NCI-H460 (cell line): ENCODE measurements at regions not wholly inside any gene's neighbourhood (a gene's known extent, or its start where the extent isn't known, plus 50 kb on each side); places are given as distances from the start of the nearest gene placed in this dataset.
"Not testable (repeated sequence)": the region's sequence is repeated elsewhere in the genome, so short reads cannot be mapped to it uniquely, and the experiment has no call there.

Experiments used
- DNase-seq: peaks from one replicate; pipeline ENCODE4 v3.0.0-alpha.2; 2016; ENCODE audit warnings: low read depth; ENCODE audit errors: extremely low read depth

DNA sequence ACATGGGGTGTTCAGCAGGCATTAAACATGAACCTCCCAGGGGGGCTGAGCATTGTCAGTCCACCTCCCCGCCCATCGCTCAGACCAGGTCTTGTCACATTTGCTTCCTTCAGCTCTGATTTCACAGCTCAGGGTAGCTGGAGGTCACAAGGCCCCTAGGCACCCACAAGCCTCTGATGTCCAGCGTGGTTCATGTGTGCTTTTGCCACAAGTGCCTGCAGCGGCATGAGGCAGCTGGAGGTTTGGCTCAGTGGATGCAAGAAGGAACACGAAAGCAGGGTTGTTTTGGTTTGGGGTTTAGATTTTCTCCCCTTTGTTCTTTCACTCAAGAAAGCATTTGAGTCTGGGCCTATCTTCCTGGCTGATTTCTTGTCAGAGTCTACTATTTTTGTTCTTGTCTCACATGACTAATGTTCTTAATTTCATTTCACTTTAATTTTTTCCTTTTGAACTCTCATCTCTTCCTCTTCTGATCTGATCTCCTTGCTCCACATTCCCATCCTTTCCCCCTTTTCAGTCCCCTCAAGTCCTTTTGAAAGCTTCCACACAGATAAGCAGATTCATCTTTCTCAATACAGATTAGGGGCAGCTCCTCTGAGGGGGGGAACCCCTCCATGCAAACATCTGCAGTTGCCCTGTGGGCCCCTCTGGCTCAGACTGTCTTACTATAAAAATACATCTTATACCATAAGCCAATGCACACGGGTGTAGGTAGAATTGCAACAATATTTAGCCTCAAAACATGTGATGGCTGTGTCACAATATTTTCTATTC is 68.1 kb upstream of the CEP85L start:
- no peak for DNase-seq

DNA sequence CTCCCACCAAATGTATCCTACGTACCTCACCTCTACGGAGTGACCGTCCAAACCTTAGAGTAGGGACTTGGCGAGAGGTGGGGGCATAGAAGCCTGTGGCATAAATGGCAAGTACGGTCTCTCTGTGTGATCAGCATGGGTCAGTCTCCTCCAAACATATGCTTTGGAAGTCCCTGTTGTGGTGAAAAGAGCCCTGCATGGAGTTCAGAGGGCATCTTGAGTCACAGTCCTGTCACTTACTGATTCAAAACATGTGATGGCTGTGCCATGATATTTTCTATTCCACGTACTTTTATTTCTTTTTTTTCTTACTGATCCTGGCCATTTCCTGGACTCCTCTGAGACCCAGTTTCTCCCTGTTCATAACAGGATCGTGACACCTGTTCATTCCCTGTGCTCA is 67.5 kb upstream of the CEP85L start:
- no peak for DNase-seq

DNA sequence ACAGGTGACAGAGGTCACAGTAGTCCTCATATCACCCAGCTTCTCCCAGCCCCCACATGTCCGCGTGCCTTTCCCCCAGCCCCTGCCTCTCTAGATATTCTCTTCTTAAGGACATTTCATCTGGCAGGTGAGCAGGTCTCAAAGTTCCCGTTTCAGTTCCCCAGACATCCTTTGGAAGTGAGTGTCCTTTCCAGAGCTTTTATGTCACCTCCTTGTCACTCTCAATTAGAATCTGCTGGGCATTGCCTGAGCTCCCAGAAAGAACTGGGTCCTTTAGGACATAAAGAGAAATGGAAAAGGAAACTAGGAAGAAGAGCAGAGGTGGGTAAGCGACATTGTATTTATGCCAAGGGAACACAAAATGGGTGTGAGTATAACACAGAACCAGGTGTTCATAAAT is 66.9 kb upstream of the CEP85L start:
- no peak for DNase-seq

DNA sequence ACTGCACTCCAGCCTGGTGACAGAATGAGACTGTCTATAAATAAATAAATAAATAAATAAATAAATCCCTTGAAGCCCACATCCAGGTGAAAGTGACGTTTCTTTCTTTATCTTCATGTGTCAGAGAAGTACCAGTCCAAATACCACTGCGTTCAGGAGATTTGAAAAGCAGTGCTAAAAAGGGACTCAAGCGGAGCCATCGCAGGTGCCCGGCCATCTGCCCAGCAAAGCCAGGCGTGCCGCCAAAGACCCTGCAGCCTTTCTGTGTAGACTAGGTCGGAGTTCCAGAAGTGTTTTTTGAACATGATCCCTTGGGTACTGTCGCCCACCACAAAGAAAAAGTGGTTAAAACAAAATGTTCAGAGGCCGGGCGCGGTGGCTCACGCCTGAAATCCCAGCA is 65.7 kb upstream of the CEP85L start:
- no peak for DNase-seq

DNA sequence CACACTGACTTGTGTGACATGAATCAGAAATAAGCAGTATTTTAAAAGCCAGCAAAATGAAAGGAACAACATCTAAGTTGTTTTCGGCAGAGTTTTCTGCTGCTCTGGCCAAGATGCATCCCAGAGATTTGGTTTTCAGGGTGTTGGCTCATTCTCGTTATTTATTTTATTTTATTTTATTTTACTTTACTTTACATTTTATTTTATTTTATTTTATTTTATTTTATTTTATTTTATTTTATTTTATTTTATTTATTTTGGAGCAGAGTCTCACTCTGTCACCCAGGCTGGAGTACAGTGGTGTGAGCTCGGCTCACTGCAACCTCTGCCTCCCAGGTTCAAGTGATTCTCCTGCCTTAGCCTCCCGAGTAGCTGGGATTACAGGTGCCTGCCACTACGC is 64.5 kb upstream of the CEP85L start:
- not testable (repeated sequence) for DNase-seq

DNA sequence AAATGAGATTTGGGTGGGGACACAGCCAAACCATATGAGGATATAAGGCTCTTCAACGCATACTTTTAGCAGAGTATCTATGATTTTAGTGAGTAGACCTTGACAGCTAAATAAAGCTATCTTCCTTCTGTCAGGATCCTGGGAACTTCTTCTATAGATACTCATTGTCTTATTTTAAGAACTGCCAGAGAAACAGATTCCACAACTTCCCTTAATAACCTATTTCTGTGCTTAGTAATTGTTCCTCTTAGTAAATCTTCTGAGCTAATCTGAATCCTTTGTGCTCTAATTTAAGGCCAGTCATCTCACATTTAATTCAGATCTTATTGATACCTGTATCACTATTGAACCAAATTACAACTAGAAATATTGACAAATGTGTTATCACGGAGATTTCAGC is 64.0 kb upstream of the CEP85L start:
- no peak for DNase-seq

DNA sequence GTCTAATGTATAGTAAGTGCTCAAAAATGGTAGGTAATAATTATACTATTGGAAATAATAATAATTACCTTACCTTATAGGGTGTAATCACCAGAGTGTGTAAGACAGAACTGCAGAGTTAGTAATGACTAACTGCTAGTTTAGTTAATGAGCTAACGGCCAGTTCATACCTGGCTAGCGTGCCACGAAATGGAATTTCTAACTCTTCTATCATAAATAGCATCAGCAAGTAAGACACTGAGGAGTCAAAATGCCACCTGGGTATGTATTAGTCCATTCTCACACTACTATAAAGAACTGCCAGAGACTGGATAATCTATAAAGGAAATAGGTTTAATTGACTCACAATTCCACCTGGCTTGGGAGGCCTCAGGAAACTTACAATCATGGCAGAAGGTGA is 63.4 kb upstream of the CEP85L start:
- no peak for DNase-seq

DNA sequence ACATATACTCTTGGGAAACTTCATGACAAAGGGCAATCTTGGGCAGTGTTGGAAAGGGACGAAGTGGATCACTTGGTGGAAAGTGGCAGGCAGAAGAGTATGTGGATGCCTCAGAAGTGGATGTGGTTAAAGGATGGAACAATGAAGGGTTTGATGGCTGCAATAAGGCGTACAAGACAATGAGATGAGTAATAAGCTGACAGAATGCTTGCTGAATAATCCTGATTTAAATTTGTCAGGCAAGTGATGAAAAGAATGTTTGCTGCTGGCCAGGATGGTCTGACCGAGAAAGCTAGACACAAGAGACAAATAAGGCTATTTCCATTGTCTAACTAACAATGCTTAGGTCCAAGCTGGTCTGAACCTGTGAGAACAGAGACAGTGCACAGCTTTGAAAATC is 61.6 kb upstream of the CEP85L start:
- no peak for DNase-seq

DNA sequence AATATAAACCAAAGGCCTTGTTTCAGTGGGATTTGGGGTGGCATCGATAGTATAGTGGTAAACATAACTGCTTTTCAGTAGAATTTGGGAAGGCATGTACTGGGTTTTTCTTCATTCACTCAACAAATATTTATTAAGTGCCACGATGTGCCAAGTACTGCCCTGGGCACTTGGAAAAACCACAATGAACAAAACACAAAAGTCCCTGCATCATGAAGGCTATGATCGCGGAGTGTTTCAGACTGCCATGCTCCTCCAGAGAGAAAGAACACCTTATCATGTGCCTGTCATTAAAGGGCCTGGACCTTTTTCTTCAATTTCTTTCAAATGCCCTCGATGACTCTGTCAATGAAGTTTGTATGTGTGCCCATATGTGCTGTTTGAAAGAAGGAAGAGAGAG is 59.2 kb upstream of the CEP85L start:
- DNase-seq = no peak

DNA sequence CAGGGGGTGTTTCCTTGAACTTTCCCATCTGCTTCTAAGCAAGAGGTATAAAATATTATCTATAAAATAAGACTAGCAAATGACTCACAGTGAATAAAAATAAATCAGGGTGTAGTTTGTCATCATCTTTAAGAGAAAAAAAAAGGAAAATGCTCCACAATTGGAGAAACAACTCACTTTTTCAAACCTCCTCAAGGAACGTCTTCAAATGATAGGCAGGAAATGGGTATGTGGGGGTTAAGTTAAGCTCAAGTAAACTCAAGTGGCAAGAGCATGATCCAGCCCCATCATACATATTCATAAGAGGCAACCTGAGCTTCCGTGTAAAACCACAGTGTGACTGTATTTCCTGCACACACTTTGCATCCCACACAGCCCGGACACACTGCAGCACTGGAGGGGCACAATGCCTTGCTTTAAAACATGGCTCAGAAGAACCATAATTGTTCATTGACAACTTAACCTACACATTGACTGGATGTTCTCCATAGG is 58.5 kb upstream of the CEP85L start:
- DNase-seq = no peak

DNA sequence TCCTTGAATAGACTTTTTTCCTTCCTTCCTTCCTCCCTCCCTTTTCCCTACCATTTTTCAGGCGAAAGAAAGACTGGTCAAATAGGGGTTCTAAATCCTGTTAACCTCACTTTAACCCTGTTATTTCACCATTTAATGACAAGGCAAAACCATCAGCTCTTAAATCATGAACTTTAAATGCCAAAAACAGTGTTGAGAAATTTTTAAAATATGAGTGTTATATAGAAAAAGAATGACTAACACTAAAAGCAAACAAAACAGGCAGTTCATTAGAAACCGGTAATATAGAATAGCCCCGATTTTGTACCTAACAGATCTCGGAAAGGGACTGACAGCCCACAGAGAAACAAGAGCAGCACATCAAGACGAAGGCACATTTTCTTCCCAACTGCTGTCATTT is 57.4 kb upstream of the CEP85L start:
- peak; percentile 79 for DNase-seq

DNA sequence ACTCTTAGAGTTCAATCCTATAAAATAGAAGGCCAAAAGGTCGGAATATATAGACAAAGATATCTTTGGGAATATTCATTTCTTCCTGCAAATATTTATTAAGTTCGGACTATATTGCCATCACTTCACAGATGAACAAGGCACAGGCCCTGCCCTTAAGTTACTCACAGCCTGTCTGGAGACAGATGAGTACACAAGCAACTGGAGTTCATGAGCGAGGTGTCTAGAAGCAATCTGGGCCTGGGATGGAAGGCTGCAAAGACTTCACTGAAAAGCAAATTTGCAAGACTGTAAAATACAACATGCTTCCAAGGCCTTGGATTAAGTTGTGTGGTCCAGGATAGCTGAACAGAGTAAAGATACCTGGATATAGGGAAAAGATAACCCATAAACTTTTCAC is 56.7 kb upstream of the CEP85L start:
- DNase-seq = peak; percentile 49

DNA sequence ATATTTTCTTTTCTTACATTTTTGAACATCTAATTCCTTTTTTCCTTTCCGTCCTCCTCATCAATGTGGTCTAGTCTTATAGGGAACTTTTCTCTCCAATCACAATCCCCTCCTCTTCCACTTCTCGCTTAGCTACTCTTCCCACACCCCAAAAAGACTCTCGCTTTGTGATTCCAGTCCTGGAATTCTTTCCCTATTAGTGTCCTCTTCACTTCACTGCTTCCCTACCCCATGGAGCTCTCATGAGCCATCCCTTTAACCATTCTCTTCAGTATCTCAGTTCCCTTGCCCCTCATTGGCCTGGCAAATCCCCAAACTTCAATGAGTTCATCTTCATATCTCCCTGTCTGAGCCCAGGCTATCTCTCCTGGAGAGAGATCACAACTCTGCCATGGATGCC is 55.3 kb upstream of the CEP85L start:
- DNase-seq = no peak

DNA sequence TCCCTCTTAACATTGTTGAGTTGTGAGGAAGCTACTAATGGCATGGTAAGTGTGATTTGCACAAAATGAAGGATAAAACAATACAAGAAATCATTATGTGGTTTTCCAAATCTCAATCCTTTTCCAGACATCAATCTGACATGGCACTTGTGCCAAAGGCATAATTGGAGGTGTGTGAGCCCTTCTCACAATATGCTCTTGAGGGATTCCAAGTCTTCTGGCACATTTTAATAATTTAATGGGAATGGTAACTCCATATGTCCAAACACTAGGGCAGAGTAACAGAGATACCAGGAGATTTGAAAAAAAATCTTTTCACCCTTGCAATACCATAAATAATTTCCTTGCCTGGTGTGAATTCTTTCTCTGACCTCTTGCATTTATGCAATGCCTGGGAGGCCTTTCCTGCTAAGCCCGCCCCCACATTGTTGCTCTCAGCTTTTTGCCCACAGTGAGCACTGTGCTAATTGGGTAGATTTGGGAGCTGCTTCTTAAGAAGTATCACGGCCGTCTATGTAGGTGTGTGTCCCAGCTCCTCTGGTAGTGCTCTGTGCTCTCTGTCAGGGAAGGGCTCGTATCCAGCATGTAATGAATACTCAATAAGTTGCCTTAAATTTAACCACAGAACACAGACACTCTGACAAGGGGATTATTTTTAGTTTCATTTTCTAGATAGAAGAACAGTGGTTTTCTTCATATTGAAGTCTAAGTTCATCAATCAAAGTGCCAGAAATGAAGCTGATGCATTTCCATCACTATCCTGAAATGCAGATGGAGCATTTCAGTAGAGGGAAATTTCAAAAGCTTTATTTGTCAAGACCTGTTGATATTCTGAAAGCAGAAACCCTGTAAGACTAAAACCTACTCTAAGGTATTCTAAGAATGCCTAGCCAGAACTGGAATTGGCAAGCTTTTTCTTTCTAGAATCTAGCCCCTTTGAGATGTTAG is 54.4 kb upstream of the CEP85L start:
- DNase-seq = no peak

DNA sequence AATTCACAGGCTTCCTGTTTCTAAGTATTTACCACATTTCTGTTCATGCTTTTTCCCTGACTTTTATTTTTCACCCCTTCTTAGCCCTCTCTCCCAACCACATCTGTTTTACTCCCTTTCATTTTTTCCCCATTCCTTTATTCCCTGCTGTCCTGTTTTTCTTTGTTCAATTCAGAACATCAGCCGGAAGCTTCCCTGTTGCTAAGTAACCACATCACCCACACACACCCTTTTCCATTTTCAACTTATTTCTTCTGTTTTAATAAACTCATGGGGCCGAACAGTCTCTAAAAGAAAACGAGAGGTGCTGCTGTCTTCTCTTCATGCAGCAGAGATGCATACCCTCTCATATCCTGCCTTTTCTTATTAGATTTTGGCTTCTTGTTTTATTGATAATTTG is 53.5 kb upstream of the CEP85L start:
- DNase-seq = no peak

DNA sequence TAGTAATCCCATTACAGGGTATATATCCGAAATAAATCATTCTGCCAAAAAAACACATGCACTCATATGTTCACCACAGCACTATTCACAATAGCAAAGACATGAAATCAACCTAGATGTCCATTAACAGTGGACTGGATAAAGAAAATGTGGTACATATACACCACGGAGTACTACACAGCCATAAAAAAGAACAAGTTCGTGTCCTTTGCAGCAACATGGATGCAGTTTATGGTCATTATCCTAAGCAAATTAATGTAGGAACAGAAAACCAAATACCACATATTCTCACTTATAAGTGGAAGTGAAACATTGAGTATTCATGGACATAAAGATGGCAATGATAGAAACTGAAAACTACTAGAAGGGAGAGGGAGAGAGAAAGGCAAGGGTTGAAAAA is 49.9 kb upstream of the CEP85L start:
- DNase-seq = not testable (repeated sequence)
